Neural cell (in vitro differentiated cells): ENCODE measurements at regions not wholly inside any gene's neighbourhood (a gene's known extent, or its start where the extent isn't known, plus 50 kb on each side); places are given as distances from the start of the nearest gene placed in this dataset.

ENCODE experiments used
- H2AFZ ChIP-seq: fragments of 200-600, 300-800 bp; sonication (generic), shearing (Covaris generic); 2 replicates; pipeline ENCODE4 v1.6.0; 2014; ENCODE audit warnings: low read depth, mild to moderate bottlenecking, antibody characterized with exemption, low read length, moderate library complexity
- H3F3A ChIP-seq: fragments of 200-600 bp; shearing (Covaris generic); 2 replicates; pipeline ENCODE4 v1.6.1; 2016; ENCODE audit warnings: mild to moderate bottlenecking, moderate library complexity, mixed read lengths, antibody characterized with exemption, low read length; ENCODE audit not compliant: insufficient read depth, poor library complexity, severe bottlenecking
- H3K27ac ChIP-seq: fragments of 200-600, 300-800 bp; sonication (generic), shearing (Covaris generic); 2 replicates; pipeline ENCODE4 v1.5.1; 2014; ENCODE audit warnings: mild to moderate bottlenecking, low read length, moderate library complexity
- H3K27me3 ChIP-seq: fragments of 300-800, 200-600 bp; sonication (generic), shearing (Covaris generic); 2 replicates; pipeline ENCODE4 v1.6.0; 2014; ENCODE audit warnings: mild to moderate bottlenecking, low read depth, low read length, moderate library complexity; ENCODE audit not compliant: insufficient read depth
- H3K36me3 ChIP-seq: fragments of 300-800, 200-600 bp; sonication (generic), shearing (Covaris generic); 2 replicates; pipeline ENCODE4 v1.5.1; 2014; ENCODE audit warnings: mild to moderate bottlenecking, antibody characterized with exemption, low read length, moderate library complexity; ENCODE audit not compliant: insufficient read depth
- H3K4me2 ChIP-seq: fragments of 300-800, 200-600 bp; sonication (generic), shearing (Covaris generic); 2 replicates; pipeline ENCODE4 v1.6.0; 2014; ENCODE audit warnings: mild to moderate bottlenecking, low read length
- H3K4me3 ChIP-seq: fragments of 300-800, 200-600 bp; sonication (generic), shearing (Covaris generic); 2 replicates; pipeline ENCODE4 v1.5.1; 2014; ENCODE audit warnings: mild to moderate bottlenecking, low read length, moderate library complexity
- H3K79me2 ChIP-seq: fragments of 200-600 bp; shearing (Covaris generic); replicated peaks from 2 replicates; pipeline ENCODE4 v1.6.0; 2014; ENCODE audit warnings: mild to moderate bottlenecking, low read length, moderate library complexity; ENCODE audit not compliant: insufficient read depth
- H3K9ac ChIP-seq: fragments of 300-800, 200-600 bp; sonication (generic), shearing (Covaris generic); 2 replicates; pipeline ENCODE4 v1.6.1; 2016; ENCODE audit warnings: mild to moderate bottlenecking, low read length, mixed read lengths
- H3K9me2 ChIP-seq: fragments of 200-600 bp; shearing (Covaris generic); 2 replicates; pipeline ENCODE4 v1.6.1; 2016; ENCODE audit warnings: mild to moderate bottlenecking, low read length, mixed read lengths; ENCODE audit not compliant: insufficient read depth
- H3K9me3 ChIP-seq: fragments of 200-600, 300-800 bp; sonication (generic), shearing (Covaris generic); 2 replicates; pipeline ENCODE4 v1.6.1; 2016; ENCODE audit warnings: mild to moderate bottlenecking, mixed run types, low read length, moderate library complexity, mixed read lengths
- H4K20me1 ChIP-seq: fragments of 200-600 bp; shearing (Covaris generic); 2 replicates; pipeline ENCODE4 v1.6.1; 2016; ENCODE audit warnings: mild to moderate bottlenecking, mixed run types; ENCODE audit not compliant: insufficient read depth
- CTCF ChIP-seq: fragments of 450-650 bp; IDR thresholded peaks from 2 replicates; pipeline ENCODE4 v1.5.1; 2014; ENCODE audit warnings: antibody characterized with exemption, mild to moderate bottlenecking, moderate library complexity; ENCODE audit not compliant: poor library complexity, severe bottlenecking
- EP300 ChIP-seq: fragments of 450-650 bp; conservative IDR thresholded peaks from 2 replicates; pipeline ENCODE4 v1.6.1; 2014; ENCODE audit warnings: antibody characterized with exemption, mild to moderate bottlenecking, moderate library complexity; ENCODE audit not compliant: poor library complexity, severe bottlenecking
- EZH2 ChIP-seq: fragments of 200-600, 300-800 bp; shearing (Covaris generic), sonication (generic); IDR thresholded peaks from 2 replicates; pipeline ENCODE4 v1.6.1; 2014; ENCODE audit warnings: antibody characterized with exemption, low read length, borderline replicate concordance, mild to moderate bottlenecking; ENCODE audit not compliant: insufficient read depth, poor library complexity, severe bottlenecking
- MXI1 ChIP-seq: fragments of 450-650 bp; conservative IDR thresholded peaks from 2 replicates; pipeline ENCODE4 v1.6.1; 2014; ENCODE audit warnings: antibody characterized with exemption, mild to moderate bottlenecking; ENCODE audit not compliant: poor library complexity, severe bottlenecking
- POLR2AphosphoS5 ChIP-seq: IDR thresholded peaks from 2 replicates; pipeline ENCODE4 v1.6.1; 2012
- RAD21 ChIP-seq: fragments of 450-650 bp; conservative IDR thresholded peaks from 2 replicates; pipeline ENCODE4 v1.6.1; 2014; ENCODE audit warnings: antibody characterized with exemption, mild to moderate bottlenecking, moderate library complexity
- SMC3 ChIP-seq: fragments of 450-650 bp; conservative IDR thresholded peaks from 2 replicates; pipeline ENCODE4 v1.6.1; 2014; ENCODE audit warnings: antibody characterized with exemption, mild to moderate bottlenecking, moderate library complexity; ENCODE audit not compliant: poor library complexity
- TAF1 ChIP-seq: IDR thresholded peaks from 2 replicates; pipeline ENCODE4 v1.6.1; 2012; ENCODE audit warnings: low read depth
- TF ChIP-seq, protein P1 (sequence below): IDR thresholded peaks from 2 replicates; pipeline ENCODE4 v1.6.1; 2012; ENCODE audit warnings: borderline replicate concordance

DNA sequence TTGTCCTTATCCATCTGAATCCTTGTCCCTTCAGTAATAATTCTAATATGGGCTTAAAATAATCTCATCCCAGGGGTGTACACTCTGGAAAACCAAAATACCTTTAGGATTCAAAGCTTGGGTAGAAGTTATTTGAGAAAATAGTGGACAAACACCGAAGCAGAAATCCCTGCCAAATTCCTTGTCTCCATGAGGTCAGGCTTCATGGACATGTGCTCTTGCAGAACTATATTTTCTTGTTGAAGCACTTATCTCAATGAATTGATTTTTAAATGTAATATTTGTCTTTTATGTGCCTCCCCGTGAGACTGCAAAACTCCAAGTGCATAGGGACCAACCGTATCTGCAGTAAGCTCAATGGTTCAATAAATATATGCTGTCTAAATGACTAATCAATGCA is 1153.3 kb upstream of the AUTS2 start:
- TF ChIP-seq EZH2: no peak
- no peak for TF ChIP-seq MXI1
- TF ChIP-seq EP300: no peak
- TF ChIP-seq RAD21: no peak
- TF ChIP-seq, protein P1, sequence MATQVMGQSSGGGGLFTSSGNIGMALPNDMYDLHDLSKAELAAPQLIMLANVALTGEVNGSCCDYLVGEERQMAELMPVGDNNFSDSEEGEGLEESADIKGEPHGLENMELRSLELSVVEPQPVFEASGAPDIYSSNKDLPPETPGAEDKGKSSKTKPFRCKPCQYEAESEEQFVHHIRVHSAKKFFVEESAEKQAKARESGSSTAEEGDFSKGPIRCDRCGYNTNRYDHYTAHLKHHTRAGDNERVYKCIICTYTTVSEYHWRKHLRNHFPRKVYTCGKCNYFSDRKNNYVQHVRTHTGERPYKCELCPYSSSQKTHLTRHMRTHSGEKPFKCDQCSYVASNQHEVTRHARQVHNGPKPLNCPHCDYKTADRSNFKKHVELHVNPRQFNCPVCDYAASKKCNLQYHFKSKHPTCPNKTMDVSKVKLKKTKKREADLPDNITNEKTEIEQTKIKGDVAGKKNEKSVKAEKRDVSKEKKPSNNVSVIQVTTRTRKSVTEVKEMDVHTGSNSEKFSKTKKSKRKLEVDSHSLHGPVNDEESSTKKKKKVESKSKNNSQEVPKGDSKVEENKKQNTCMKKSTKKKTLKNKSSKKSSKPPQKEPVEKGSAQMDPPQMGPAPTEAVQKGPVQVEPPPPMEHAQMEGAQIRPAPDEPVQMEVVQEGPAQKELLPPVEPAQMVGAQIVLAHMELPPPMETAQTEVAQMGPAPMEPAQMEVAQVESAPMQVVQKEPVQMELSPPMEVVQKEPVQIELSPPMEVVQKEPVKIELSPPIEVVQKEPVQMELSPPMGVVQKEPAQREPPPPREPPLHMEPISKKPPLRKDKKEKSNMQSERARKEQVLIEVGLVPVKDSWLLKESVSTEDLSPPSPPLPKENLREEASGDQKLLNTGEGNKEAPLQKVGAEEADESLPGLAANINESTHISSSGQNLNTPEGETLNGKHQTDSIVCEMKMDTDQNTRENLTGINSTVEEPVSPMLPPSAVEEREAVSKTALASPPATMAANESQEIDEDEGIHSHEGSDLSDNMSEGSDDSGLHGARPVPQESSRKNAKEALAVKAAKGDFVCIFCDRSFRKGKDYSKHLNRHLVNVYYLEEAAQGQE: no peak
- TF ChIP-seq TAF1: no peak
- TF ChIP-seq CTCF: no peak
- no peak for TF ChIP-seq SMC3
- TF ChIP-seq POLR2AphosphoS5: no peak
- no peak overlapping the region for H3K4me3 ChIP-seq
- no peaks in the 10 kb centered on the region for H3K79me2 ChIP-seq
- no peaks in the 10 kb centered on the region for H3K27me3 ChIP-seq
- H3K9ac ChIP-seq: no peak overlapping the region
- H3K36me3 ChIP-seq: no peaks in the 10 kb centered on the region
- H3K9me2 ChIP-seq: no peaks in the 10 kb centered on the region
- no peak overlapping the region for H3K4me2 ChIP-seq
- H4K20me1 ChIP-seq: no peaks in the 10 kb centered on the region
- H2AFZ ChIP-seq: no peak overlapping the region
- H3K27ac ChIP-seq: no peak overlapping the region
- no peaks in the 10 kb centered on the region for H3K9me3 ChIP-seq
- no peaks in the 10 kb centered on the region for H3F3A ChIP-seq

GRCh38 chr7:68446183-68446582 is 1152.1 kb upstream of the AUTS2 start:
- no peak for TF ChIP-seq POLR2AphosphoS5
- no peak for TF ChIP-seq TAF1
- no peaks in the 10 kb centered on the region for H3F3A ChIP-seq
- no peak overlapping the region for H3K27ac ChIP-seq
- no peaks in the 10 kb centered on the region for H4K20me1 ChIP-seq
- H3K79me2 ChIP-seq: no peaks in the 10 kb centered on the region
- H3K4me2 ChIP-seq: no peak overlapping the region
- H3K9me3 ChIP-seq: no peaks in the 10 kb centered on the region
- no peaks in the 10 kb centered on the region for H3K27me3 ChIP-seq
- no peak overlapping the region for H3K9ac ChIP-seq
- H3K4me3 ChIP-seq: no peak overlapping the region
- H3K9me2 ChIP-seq: no peaks in the 10 kb centered on the region
- H2AFZ ChIP-seq: no peak overlapping the region
- no peaks in the 10 kb centered on the region for H3K36me3 ChIP-seq

GRCh38 chr7:68449099-68449498 is 1149.2 kb upstream of the AUTS2 start:
- no peaks in the 10 kb centered on the region for H3K9me3 ChIP-seq
- H3K4me2 ChIP-seq: no peak overlapping the region
- H3K9me2 ChIP-seq: no peaks in the 10 kb centered on the region
- H3K4me3 ChIP-seq: no peak overlapping the region
- TF ChIP-seq RAD21 (no peak), POLR2AphosphoS5 (no peak)
- no peak overlapping the region for H2AFZ ChIP-seq
- no peak overlapping the region for H3K27ac ChIP-seq
- no peaks in the 10 kb centered on the region for H3K79me2 ChIP-seq
- no peaks in the 10 kb centered on the region for H4K20me1 ChIP-seq
- H3K9ac ChIP-seq: no peak overlapping the region
- no peaks in the 10 kb centered on the region for H3F3A ChIP-seq
- no peaks in the 10 kb centered on the region for H3K27me3 ChIP-seq
- H3K36me3 ChIP-seq: no peaks in the 10 kb centered on the region
